Activated CD8-positive, alpha-beta memory T cell treated with anti-CD3 and anti-CD28 coated beads for 36 hours (primary cell): ENCODE measurements at regions not wholly inside any gene's neighbourhood (a gene's known extent, or its start where the extent isn't known, plus 50 kb on each side); places are given as distances from the start of the nearest gene placed in this dataset.

Source experiments
- CTCF ChIA-PET: fragments of 350-600 bp; sonication (Branson Sonifier 250); formaldehyde crosslinking; loops from one replicate; lab custom pipeline; 2021; ENCODE audit warnings: antibody characterized with exemption; lab: Charles Lee
- POLR2A ChIA-PET: fragments of 350-600 bp; sonication (Branson Sonifier 250); formaldehyde crosslinking; loops from one replicate; lab custom pipeline; 2021; ENCODE audit warnings: antibody characterized with exemption; lab: Charles Lee

- CTCF ChIA-PET = no interaction called here
- POLR2A ChIA-PET = no interaction called here
These were observed 117.8 kb upstream of the LHX5 start for GRCh38 chr12:113589437-113589836.

- ChIA-PET CTCF (no interaction called here), POLR2A (no interaction called here)
These were observed 116.0 kb upstream of the LHX5 start for GRCh38 chr12:113587720-113588119.

GRCh38 chr12:113586461-113586860 lies 114.8 kb upstream of the LHX5 start:
- POLR2A ChIA-PET = no interaction called here
- CTCF ChIA-PET = no interaction called here

- POLR2A ChIA-PET = no interaction called here
- CTCF ChIA-PET = no interaction called here
These were observed 111.0 kb upstream of the LHX5 start for GRCh38 chr12:113582521-113583218.

- CTCF ChIA-PET = no interaction called here
- POLR2A ChIA-PET = no interaction called here
These were observed 109.7 kb upstream of the LHX5 start for GRCh38 chr12:113581342-113581741.

GRCh38 chr12:113580437-113580836 lies 108.8 kb upstream of the LHX5 start:
- CTCF ChIA-PET = no interaction called here
- POLR2A ChIA-PET = no interaction called here

- POLR2A ChIA-PET = no interaction called here
These were observed 105.9 kb upstream of the LHX5 start for GRCh38 chr12:113577464-113578129.

GRCh38 chr12:113575386-113575785 lies 103.7 kb upstream of the LHX5 start:
- CTCF ChIA-PET = no interaction called here
- POLR2A ChIA-PET = no interaction called here

More at GRCh38 chr12:113577464-113578129, 105.9 kb upstream of the LHX5 start:
- CTCF ChIA-PET = no interaction called here

GRCh38 chr12:113573148-113573547 lies 101.5 kb upstream of the LHX5 start:
- ChIA-PET CTCF (no interaction called here), POLR2A (no interaction called here)

- POLR2A ChIA-PET = no interaction called here
- CTCF ChIA-PET = no interaction called here
These were observed 100.0 kb upstream of the LHX5 start for GRCh38 chr12:113571713-113572112.

- ChIA-PET POLR2A (no interaction called here), CTCF (no interaction called here)
These were observed 98.1 kb upstream of the LHX5 start for GRCh38 chr12:113569806-113570205.

- POLR2A ChIA-PET = no interaction called here
- CTCF ChIA-PET = no interaction called here
These were observed 96.3 kb upstream of the LHX5 start for GRCh38 chr12:113568021-113568420.

- ChIA-PET POLR2A (no interaction called here), CTCF (no interaction called here)
These were observed 93.7 kb upstream of the LHX5 start for GRCh38 chr12:113565368-113565767.

GRCh38 chr12:113561068-113561780 lies 89.6 kb upstream of the LHX5 start:
- POLR2A ChIA-PET = no interaction called here

GRCh38 chr12:113559466-113559865 lies 87.8 kb upstream of the LHX5 start:
- POLR2A ChIA-PET = no interaction called here
- CTCF ChIA-PET = no interaction called here

More at GRCh38 chr12:113561068-113561780, 89.6 kb upstream of the LHX5 start:
- CTCF ChIA-PET = no interaction called here

GRCh38 chr12:113555226-113555625 lies 83.6 kb upstream of the LHX5 start:
- POLR2A ChIA-PET = no interaction called here

GRCh38 chr12:113552760-113553159 lies 81.1 kb upstream of the LHX5 start:
- POLR2A ChIA-PET = no interaction called here
- CTCF ChIA-PET = no interaction called here

More at GRCh38 chr12:113555226-113555625, 83.6 kb upstream of the LHX5 start:
- CTCF ChIA-PET = no interaction called here

- POLR2A ChIA-PET = no interaction called here
- CTCF ChIA-PET = no interaction called here
These were observed 79.9 kb upstream of the LHX5 start for GRCh38 chr12:113551563-113551962.

- ChIA-PET POLR2A (no interaction called here), CTCF (no interaction called here)
These were observed 76.8 kb upstream of the LHX5 start for GRCh38 chr12:113548467-113548866.

GRCh38 chr12:113546916-113547863 lies 75.5 kb upstream of the LHX5 start:
- CTCF ChIA-PET = no interaction called here
- POLR2A ChIA-PET = no interaction called here
